Cardiac muscle cell (in vitro differentiated cells and primary cell): ENCODE measurements at regions not wholly inside any gene's neighbourhood (a gene's known extent, or its start where the extent isn't known, plus 50 kb on each side); places are given as distances from the start of the nearest gene placed in this dataset.
A peak's percentile ranks its signal among the peaks of the same experiment; 100 is the strongest.

Experiments
- DNase-seq, 2 donors: peaks; one replicate each; pipeline versions ENCODE4 v3.0.0 to v3.0.0-alpha.2; 2010 to 2017; ENCODE audit warnings: low read depth in 1 of 2, low spot score in 1 of 2
- H3K27ac ChIP-seq: fragments of 200-600 bp; sonication (generic); 2 replicates; pipeline ENCODE4 v1.5.1; 2016
- H3K27me3 ChIP-seq: fragments of 200-600 bp; sonication (generic); 2 replicates; pipeline ENCODE4 v1.6.0; 2016; ENCODE audit warnings: control low read depth
- H3K36me3 ChIP-seq: fragments of 200-600 bp; sonication (generic); 2 replicates; pipeline ENCODE4 v1.5.1; 2016; ENCODE audit warnings: control low read depth
- H3K4me1 ChIP-seq: fragments of 200-600 bp; sonication (generic); 2 replicates; pipeline ENCODE4 v1.8.1; 2017; ENCODE audit warnings: low read depth, mild to moderate bottlenecking, mixed run types
- H3K4me3 ChIP-seq: fragments of 200-600 bp; sonication (generic); 2 replicates; pipeline ENCODE4 v1.5.1; 2016; ENCODE audit warnings: mild to moderate bottlenecking
- H3K9me3 ChIP-seq: fragments of 200-600 bp; sonication (generic); 2 replicates; pipeline ENCODE4 v1.5.1; 2017; ENCODE audit warnings: low read depth, mild to moderate bottlenecking, control low read depth
- CTCF ChIP-seq: IDR thresholded peaks from 2 replicates; pipeline ENCODE4 v1.5.1; 2012; ENCODE audit warnings: low read depth, mild to moderate bottlenecking, low read length

GRCh38 chr9:75616052-75616451 lies 274.4 kb upstream of the PCSK5 start:
- Histone ChIP-seq H3K4me1 (peaks cover 20% of the 10 kb centered on the region), H3K27me3 (no peaks in the 10 kb centered on the region), H3K4me3 (no peak overlapping the region), H3K27ac (peak overlapping the region; percentile 21), H3K9me3 (no peaks in the 10 kb centered on the region), H3K36me3 (no peaks in the 10 kb centered on the region)
- TF ChIP-seq CTCF = no peak
- no peak for DNase-seq

DNA sequence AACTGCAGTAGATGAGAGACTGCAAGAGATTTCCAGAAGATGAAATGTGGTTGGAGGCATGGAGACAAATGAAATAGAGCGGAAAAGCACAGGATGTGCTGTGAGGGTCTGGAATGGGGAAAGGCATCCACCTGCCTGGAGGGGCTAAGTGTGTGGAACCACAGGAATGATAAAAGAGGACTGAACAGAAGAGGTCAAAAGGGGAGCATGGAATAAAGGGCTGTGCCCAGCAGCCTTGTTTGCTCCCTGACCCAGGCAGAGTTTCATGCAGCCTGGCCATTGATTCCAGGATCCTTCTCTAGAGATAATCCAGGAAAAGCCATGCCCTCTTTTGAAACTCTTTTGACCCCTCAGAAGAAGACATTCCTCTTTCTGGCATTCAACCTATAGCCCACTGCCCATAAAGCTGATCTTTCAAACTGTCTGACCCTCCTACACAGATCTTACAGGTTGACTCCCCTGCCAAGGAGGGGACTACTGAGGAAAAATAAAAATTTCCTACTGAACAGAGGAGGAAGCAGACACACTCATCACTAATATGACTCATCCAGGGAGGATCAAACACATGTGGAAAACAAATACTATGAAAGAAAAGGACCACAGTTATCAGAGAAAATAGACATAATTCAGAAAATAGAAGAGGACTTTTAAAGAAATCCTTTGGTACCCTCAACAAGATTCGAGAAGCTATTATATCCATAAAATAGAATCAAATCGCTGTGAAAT lies 273.5 kb upstream of the PCSK5 start:
- no peak for DNase-seq

DNA sequence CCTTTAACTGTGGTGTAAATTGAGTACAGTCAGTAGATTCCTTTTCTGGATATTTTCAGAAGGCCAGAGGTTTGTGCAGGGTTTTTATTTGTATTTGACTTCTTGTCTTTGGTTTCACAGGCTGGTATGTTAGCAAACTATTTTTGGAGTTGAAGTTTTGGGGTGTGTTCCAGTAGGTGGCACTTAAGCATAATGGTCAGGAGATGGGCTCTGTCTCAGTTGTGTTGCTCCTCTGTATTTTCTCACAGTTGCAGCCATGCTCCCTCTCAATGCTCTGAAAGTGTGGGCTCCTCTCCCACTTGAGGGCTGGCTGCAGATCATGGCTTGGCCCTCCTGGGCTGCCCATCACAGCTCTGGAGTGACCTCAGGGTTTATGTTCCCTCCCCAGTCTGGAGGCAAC lies 267.0 kb upstream of the PCSK5 start:
- Histone ChIP-seq H3K4me1 (no peaks in the 10 kb centered on the region), H3K4me3 (no peak overlapping the region), H3K27ac (no peak overlapping the region), H3K36me3 (no peaks in the 10 kb centered on the region), H3K27me3 (no peaks in the 10 kb centered on the region), H3K9me3 (no peaks in the 10 kb centered on the region)
- TF ChIP-seq CTCF = no peak
- DNase-seq = no peak

More for the DNA sequence above, 273.5 kb upstream of the PCSK5 start:
- peaks cover 20% of the 10 kb centered on the region for H3K4me1 ChIP-seq
- TF ChIP-seq CTCF = no peak
- no peak overlapping the region for H3K4me3 ChIP-seq
- no peak overlapping the region for H3K27ac ChIP-seq
- no peaks in the 10 kb centered on the region for H3K27me3 ChIP-seq
- no peaks in the 10 kb centered on the region for H3K9me3 ChIP-seq
- H3K36me3 ChIP-seq = no peaks in the 10 kb centered on the region

GRCh38 chr9:75624998-75625397 lies 265.5 kb upstream of the PCSK5 start:
- Histone ChIP-seq H3K4me1 (no peaks in the 10 kb centered on the region), H3K36me3 (no peaks in the 10 kb centered on the region), H3K27ac (no peak overlapping the region), H3K4me3 (no peak overlapping the region), H3K27me3 (no peaks in the 10 kb centered on the region), H3K9me3 (no peaks in the 10 kb centered on the region)
- TF ChIP-seq CTCF = no peak
- DNase-seq = no peak

DNA sequence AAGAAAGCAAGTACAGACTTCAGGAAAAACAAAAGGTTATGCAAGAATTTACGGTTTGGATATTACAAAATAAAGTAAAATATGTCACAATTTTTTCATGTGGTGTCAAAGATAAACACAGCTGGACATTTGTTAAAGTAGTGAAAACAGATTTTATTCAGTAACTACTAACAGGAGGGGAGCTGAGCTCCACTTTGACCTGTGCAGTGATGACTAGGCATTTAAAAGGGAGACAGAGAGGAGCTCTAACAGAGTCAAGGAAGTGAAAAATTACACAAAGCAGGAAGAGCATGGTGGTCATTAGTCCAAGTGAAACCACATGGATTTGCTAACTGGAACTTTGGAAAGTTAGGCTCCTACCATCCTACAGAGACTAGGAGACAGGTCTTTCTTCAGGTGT lies 263.6 kb upstream of the PCSK5 start:
- Histone ChIP-seq H3K4me1 (no peaks in the 10 kb centered on the region), H3K4me3 (no peak overlapping the region), H3K27ac (no peak overlapping the region), H3K36me3 (no peaks in the 10 kb centered on the region), H3K27me3 (no peaks in the 10 kb centered on the region), H3K9me3 (no peaks in the 10 kb centered on the region)
- DNase-seq = no peak
- TF ChIP-seq CTCF = no peak
